T-helper 1 cell treated with Interleukin-12 subunit alpha and Interleukin-12 subunit beta and Interleukin-4 antibody, amounts not matched to agents 30 μg/mL and 1 μg/mL, for 36 hours (primary cell): ENCODE measurements at regions not wholly inside any gene's neighbourhood (a gene's known extent, or its start where the extent isn't known, plus 50 kb on each side); places are given as distances from the start of the nearest gene placed in this dataset.

ENCODE experiments used
- H3K27ac Mint-ChIP-seq: one replicate; pipeline ENCODE4 v1.8.0; 2021; ENCODE audit warnings: mild to moderate bottlenecking, mixed read lengths
- H3K27me3 Mint-ChIP-seq: one replicate; pipeline ENCODE4 v1.8.0; 2021; ENCODE audit warnings: low read depth, mixed read lengths
- H3K36me3 Mint-ChIP-seq: one replicate; pipeline ENCODE4 v1.8.0; 2021; ENCODE audit warnings: low read depth, mixed read lengths
- H3K4me1 Mint-ChIP-seq: one replicate; pipeline ENCODE4 v1.8.0; 2021; ENCODE audit warnings: low read depth, mixed read lengths
- H3K4me3 Mint-ChIP-seq: one replicate; pipeline ENCODE4 v1.8.0; 2021; ENCODE audit warnings: mild to moderate bottlenecking, moderate library complexity, mixed read lengths
- H3K9me3 Mint-ChIP-seq: one replicate; pipeline ENCODE4 v1.8.0; 2021; ENCODE audit warnings: mixed read lengths

GRCh38 chr4:45646885-45647590 lies 476.8 kb downstream of the GABRG1 start:
- H3K9me3 Mint-ChIP-seq: no peaks in the 10 kb centered on the region
- H3K4me1 Mint-ChIP-seq: no peaks in the 10 kb centered on the region
- H3K27me3 Mint-ChIP-seq: no peaks in the 10 kb centered on the region
- no peak overlapping the region for H3K27ac Mint-ChIP-seq
- H3K4me3 Mint-ChIP-seq: no peak overlapping the region
- H3K36me3 Mint-ChIP-seq: no peaks in the 10 kb centered on the region

GRCh38 chr4:45640281-45640680 lies 483.6 kb downstream of the GABRG1 start:
- H3K36me3 Mint-ChIP-seq: no peaks in the 10 kb centered on the region
- H3K27me3 Mint-ChIP-seq: no peaks in the 10 kb centered on the region
- H3K4me1 Mint-ChIP-seq: no peaks in the 10 kb centered on the region
- peaks cover 3% of the 10 kb centered on the region for H3K9me3 Mint-ChIP-seq
- H3K4me3 Mint-ChIP-seq: no peak overlapping the region
- no peak overlapping the region for H3K27ac Mint-ChIP-seq

GRCh38 chr4:45638641-45639040 lies 485.2 kb downstream of the GABRG1 start:
- no peaks in the 10 kb centered on the region for H3K4me1 Mint-ChIP-seq
- no peak overlapping the region for H3K27ac Mint-ChIP-seq
- no peak overlapping the region for H3K4me3 Mint-ChIP-seq
- H3K9me3 Mint-ChIP-seq: peaks cover 7% of the 10 kb centered on the region
- no peaks in the 10 kb centered on the region for H3K36me3 Mint-ChIP-seq
- no peaks in the 10 kb centered on the region for H3K27me3 Mint-ChIP-seq

GRCh38 chr4:45636175-45636574 lies 487.7 kb downstream of the GABRG1 start:
- Mint-ChIP-seq H3K27ac (no peak overlapping the region), H3K36me3 (no peaks in the 10 kb centered on the region), H3K27me3 (no peaks in the 10 kb centered on the region), H3K9me3 (peaks cover 16% of the 10 kb centered on the region), H3K4me1 (no peaks in the 10 kb centered on the region), H3K4me3 (no peak overlapping the region)

GRCh38 chr4:45629717-45630116 lies 494.1 kb downstream of the GABRG1 start:
- Mint-ChIP-seq H3K4me3 (no peak overlapping the region), H3K4me1 (no peaks in the 10 kb centered on the region), H3K27ac (no peak overlapping the region), H3K27me3 (no peaks in the 10 kb centered on the region), H3K36me3 (no peaks in the 10 kb centered on the region), H3K9me3 (peaks cover 20% of the 10 kb centered on the region)

GRCh38 chr4:45621971-45622370 lies 501.9 kb downstream of the GABRG1 start:
- no peaks in the 10 kb centered on the region for H3K27me3 Mint-ChIP-seq
- H3K27ac Mint-ChIP-seq: no peak overlapping the region
- H3K4me1 Mint-ChIP-seq: no peaks in the 10 kb centered on the region
- H3K9me3 Mint-ChIP-seq: no peaks in the 10 kb centered on the region
- no peak overlapping the region for H3K4me3 Mint-ChIP-seq
- H3K36me3 Mint-ChIP-seq: no peaks in the 10 kb centered on the region

GRCh38 chr4:45620808-45621207 lies 503.0 kb downstream of the GABRG1 start:
- no peak overlapping the region for H3K27ac Mint-ChIP-seq
- H3K4me1 Mint-ChIP-seq: no peaks in the 10 kb centered on the region
- peaks cover 3% of the 10 kb centered on the region for H3K9me3 Mint-ChIP-seq
- no peak overlapping the region for H3K4me3 Mint-ChIP-seq
- H3K27me3 Mint-ChIP-seq: no peaks in the 10 kb centered on the region
- H3K36me3 Mint-ChIP-seq: no peaks in the 10 kb centered on the region

- H3K27ac Mint-ChIP-seq: no peak overlapping the region
- H3K4me1 Mint-ChIP-seq: no peaks in the 10 kb centered on the region
- peaks cover 11% of the 10 kb centered on the region for H3K9me3 Mint-ChIP-seq
- H3K36me3 Mint-ChIP-seq: no peaks in the 10 kb centered on the region
- H3K27me3 Mint-ChIP-seq: no peaks in the 10 kb centered on the region
- no peak overlapping the region for H3K4me3 Mint-ChIP-seq
These were observed 527.3 kb downstream of the GABRG1 start for GRCh38 chr4:45596379-45597101.

GRCh38 chr4:45580334-45580733 lies 543.5 kb downstream of the GABRG1 start:
- H3K9me3 Mint-ChIP-seq: peaks cover 13% of the 10 kb centered on the region
- H3K27me3 Mint-ChIP-seq: no peaks in the 10 kb centered on the region
- no peaks in the 10 kb centered on the region for H3K36me3 Mint-ChIP-seq
- no peak overlapping the region for H3K27ac Mint-ChIP-seq
- no peak overlapping the region for H3K4me3 Mint-ChIP-seq
- H3K4me1 Mint-ChIP-seq: no peaks in the 10 kb centered on the region

GRCh38 chr4:45578874-45579273 lies 545.0 kb downstream of the GABRG1 start:
- Mint-ChIP-seq H3K36me3 (no peaks in the 10 kb centered on the region), H3K27ac (no peak overlapping the region), H3K27me3 (no peaks in the 10 kb centered on the region), H3K4me1 (no peaks in the 10 kb centered on the region), H3K9me3 (peaks cover 3% of the 10 kb centered on the region), H3K4me3 (no peak overlapping the region)

- H3K27ac Mint-ChIP-seq: no peak overlapping the region
These were observed 547.6 kb downstream of the GABRG1 start for GRCh38 chr4:45576275-45576674.

GRCh38 chr4:45569619-45570018 lies 554.2 kb downstream of the GABRG1 start:
- Mint-ChIP-seq H3K9me3 (no peaks in the 10 kb centered on the region), H3K27ac (no peak overlapping the region), H3K27me3 (no peaks in the 10 kb centered on the region), H3K4me3 (no peak overlapping the region), H3K36me3 (no peaks in the 10 kb centered on the region), H3K4me1 (no peaks in the 10 kb centered on the region)

More at GRCh38 chr4:45576275-45576674, 547.6 kb downstream of the GABRG1 start:
- Mint-ChIP-seq H3K36me3 (no peaks in the 10 kb centered on the region), H3K4me1 (no peaks in the 10 kb centered on the region), H3K4me3 (no peak overlapping the region), H3K9me3 (peaks cover 3% of the 10 kb centered on the region), H3K27me3 (no peaks in the 10 kb centered on the region)

GRCh38 chr4:45568694-45569093 lies 555.2 kb downstream of the GABRG1 start:
- Mint-ChIP-seq H3K27me3 (no peaks in the 10 kb centered on the region), H3K4me3 (no peak overlapping the region), H3K4me1 (no peaks in the 10 kb centered on the region), H3K9me3 (no peaks in the 10 kb centered on the region), H3K27ac (no peak overlapping the region), H3K36me3 (no peaks in the 10 kb centered on the region)

GRCh38 chr4:45566896-45567603 lies 556.8 kb downstream of the GABRG1 start:
- no peaks in the 10 kb centered on the region for H3K27me3 Mint-ChIP-seq
- H3K27ac Mint-ChIP-seq: no peak overlapping the region
- H3K4me3 Mint-ChIP-seq: no peak overlapping the region
- H3K9me3 Mint-ChIP-seq: no peaks in the 10 kb centered on the region
- no peaks in the 10 kb centered on the region for H3K36me3 Mint-ChIP-seq
- H3K4me1 Mint-ChIP-seq: no peaks in the 10 kb centered on the region

GRCh38 chr4:45554423-45554822 lies 569.4 kb downstream of the GABRG1 start:
- Mint-ChIP-seq H3K9me3 (peaks cover 7% of the 10 kb centered on the region), H3K27ac (no peak overlapping the region), H3K27me3 (no peaks in the 10 kb centered on the region), H3K4me1 (no peaks in the 10 kb centered on the region), H3K36me3 (no peaks in the 10 kb centered on the region), H3K4me3 (no peak overlapping the region)
